Hepatocyte (in vitro differentiated cells): ENCODE measurements at regions not wholly inside any gene's neighbourhood (a gene's known extent, or its start where the extent isn't known, plus 50 kb on each side); places are given as distances from the start of the nearest gene placed in this dataset.

ENCODE experiments used
- DNase-seq: peaks from one replicate; pipeline ENCODE4 v3.0.0-alpha.2; 2016; ENCODE audit warnings: low spot score
- H2AFZ ChIP-seq: fragments of 200-600 bp; sonication (generic); 2 replicates; pipeline ENCODE4 v1.6.0; 2016; ENCODE audit warnings: antibody characterized with exemption, mild to moderate bottlenecking
- H3K27ac ChIP-seq: fragments of 200-600 bp; sonication (generic); 2 replicates; pipeline ENCODE4 v1.5.1; 2016; ENCODE audit warnings: mild to moderate bottlenecking
- H3K27me3 ChIP-seq: fragments of 200-600 bp; sonication (generic); 2 replicates; pipeline ENCODE4 v1.6.1; 2016
- H3K36me3 ChIP-seq: fragments of 200-600 bp; sonication (generic); replicated peaks from 2 replicates; pipeline ENCODE4 v1.5.1; 2016; ENCODE audit warnings: low read depth; ENCODE audit not compliant: insufficient read depth
- H3K4me1 ChIP-seq: fragments of 200-600 bp; sonication (generic); 2 replicates; pipeline ENCODE4 v1.5.1; 2016; ENCODE audit warnings: mild to moderate bottlenecking, moderate library complexity; ENCODE audit not compliant: insufficient read depth
- H3K4me2 ChIP-seq: fragments of 200-600 bp; sonication (generic); 2 replicates; pipeline ENCODE4 v1.6.0; 2016
- H3K4me3 ChIP-seq: fragments of 200-600 bp; sonication (generic); 2 replicates; pipeline ENCODE4 v1.5.1; 2016; ENCODE audit warnings: mild to moderate bottlenecking
- H3K79me2 ChIP-seq: fragments of 200-600 bp; sonication (generic); 2 replicates; pipeline ENCODE4 v1.6.0; 2017; ENCODE audit warnings: mild to moderate bottlenecking
- H3K9me2 ChIP-seq: fragments of 200-600 bp; sonication (generic); replicated peaks from 2 replicates; pipeline ENCODE4 v1.6.0; 2017; ENCODE audit warnings: mild to moderate bottlenecking; ENCODE audit not compliant: insufficient read depth
- H3K9me3 ChIP-seq: fragments of 200-600 bp; sonication (generic); 2 replicates; pipeline ENCODE4 v1.5.1; 2016; ENCODE audit warnings: low read depth, mild to moderate bottlenecking
- H4K20me1 ChIP-seq: fragments of 200-600 bp; sonication (generic); 2 replicates; pipeline ENCODE4 v1.6.0; 2016; ENCODE audit warnings: mild to moderate bottlenecking; ENCODE audit not compliant: insufficient read depth, poor library complexity, severe bottlenecking
- EZH2 ChIP-seq: fragments of 200-600 bp; sonication (generic); IDR thresholded peaks from 2 replicates; pipeline ENCODE4 v1.6.1; 2016; ENCODE audit warnings: antibody characterized with exemption, mild to moderate bottlenecking, borderline replicate concordance
- EZH2phosphoT487 ChIP-seq: fragments of 200-600 bp; sonication (generic); IDR thresholded peaks from one replicate; pipeline ENCODE4 v1.6.1; 2018; ENCODE audit warnings: antibody characterized with exemption, mild to moderate bottlenecking, low read depth, moderate library complexity; ENCODE audit not compliant: unreplicated experiment, severe bottlenecking
- WGBS: methylation state at CpG from one replicate; pipeline ENCODE4 v1.1.6; 2016; ENCODE audit warnings: low lambda C conversion rate; ENCODE audit errors: missing lambda C conversion rate; 5-methylcytosine and 5-hydroxymethylcytosine counted together
- TF ChIP-seq, protein P1 (sequence below): fragments of 200-600 bp; sonication (generic); IDR thresholded peaks from 2 replicates; pipeline ENCODE4 v1.5.1; 2016; ENCODE audit warnings: antibody characterized with exemption, mild to moderate bottlenecking; ENCODE audit not compliant: poor library complexity

DNA sequence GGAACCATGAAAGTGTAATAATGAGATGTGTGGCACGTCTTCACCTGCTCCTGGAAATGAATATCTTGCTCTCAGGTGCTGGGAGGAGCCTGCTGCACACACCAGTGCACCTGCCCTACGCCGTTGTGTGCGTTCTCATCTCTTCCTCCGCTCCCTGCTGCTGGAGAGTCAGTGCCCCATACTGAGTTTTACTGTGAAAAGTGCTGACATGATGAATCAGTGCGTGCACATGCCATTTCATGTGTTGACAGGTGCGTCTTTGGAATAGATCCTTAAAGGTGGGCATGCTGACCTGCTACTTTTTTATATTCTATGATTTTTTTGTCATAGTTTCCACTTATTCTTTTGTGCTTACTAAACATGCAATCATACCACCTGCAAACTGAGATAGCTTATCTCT lies 1015.8 kb downstream of the BRD1 start:
- H3K4me3 ChIP-seq: no peak overlapping the region

GRCh38 chr22:48808038-48808960 lies 1019.4 kb downstream of the BRD1 start:
- TF ChIP-seq, protein P1, sequence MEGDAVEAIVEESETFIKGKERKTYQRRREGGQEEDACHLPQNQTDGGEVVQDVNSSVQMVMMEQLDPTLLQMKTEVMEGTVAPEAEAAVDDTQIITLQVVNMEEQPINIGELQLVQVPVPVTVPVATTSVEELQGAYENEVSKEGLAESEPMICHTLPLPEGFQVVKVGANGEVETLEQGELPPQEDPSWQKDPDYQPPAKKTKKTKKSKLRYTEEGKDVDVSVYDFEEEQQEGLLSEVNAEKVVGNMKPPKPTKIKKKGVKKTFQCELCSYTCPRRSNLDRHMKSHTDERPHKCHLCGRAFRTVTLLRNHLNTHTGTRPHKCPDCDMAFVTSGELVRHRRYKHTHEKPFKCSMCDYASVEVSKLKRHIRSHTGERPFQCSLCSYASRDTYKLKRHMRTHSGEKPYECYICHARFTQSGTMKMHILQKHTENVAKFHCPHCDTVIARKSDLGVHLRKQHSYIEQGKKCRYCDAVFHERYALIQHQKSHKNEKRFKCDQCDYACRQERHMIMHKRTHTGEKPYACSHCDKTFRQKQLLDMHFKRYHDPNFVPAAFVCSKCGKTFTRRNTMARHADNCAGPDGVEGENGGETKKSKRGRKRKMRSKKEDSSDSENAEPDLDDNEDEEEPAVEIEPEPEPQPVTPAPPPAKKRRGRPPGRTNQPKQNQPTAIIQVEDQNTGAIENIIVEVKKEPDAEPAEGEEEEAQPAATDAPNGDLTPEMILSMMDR: no peak
- TF ChIP-seq EZH2 (no peak), EZH2phosphoT487 (no peak)
- H3K79me2 ChIP-seq: no peaks in the 10 kb centered on the region
- no peaks in the 10 kb centered on the region for H4K20me1 ChIP-seq
- 91% methylated on average over 7 of the region's 7 CpGs for WGBS
- no peak overlapping the region for H3K27ac ChIP-seq
- no peaks in the 10 kb centered on the region for H3K9me2 ChIP-seq
- no peaks in the 10 kb centered on the region for H3K9me3 ChIP-seq
- H3K4me3 ChIP-seq: no peak overlapping the region
- DNase-seq: no peak
- H3K4me1 ChIP-seq: no peaks in the 10 kb centered on the region
- H3K4me2 ChIP-seq: no peak overlapping the region
- no peak overlapping the region for H2AFZ ChIP-seq
- no peaks in the 10 kb centered on the region for H3K27me3 ChIP-seq
- no peaks in the 10 kb centered on the region for H3K36me3 ChIP-seq

More for the DNA sequence above, 1015.8 kb downstream of the BRD1 start:
- no peaks in the 10 kb centered on the region for H3K9me2 ChIP-seq
- H3K36me3 ChIP-seq: no peaks in the 10 kb centered on the region
- WGBS: 83% methylated on average over 7 of the region's 7 CpGs
- H2AFZ ChIP-seq: no peak overlapping the region
- no peak overlapping the region for H3K4me2 ChIP-seq
- no peaks in the 10 kb centered on the region for H3K79me2 ChIP-seq
- TF ChIP-seq, protein P1: no peak
- no peak for TF ChIP-seq EZH2
- TF ChIP-seq EZH2phosphoT487: no peak
- H3K4me1 ChIP-seq: no peaks in the 10 kb centered on the region
- no peaks in the 10 kb centered on the region for H3K27me3 ChIP-seq
- no peaks in the 10 kb centered on the region for H4K20me1 ChIP-seq
- H3K27ac ChIP-seq: no peak overlapping the region
- no peak for DNase-seq
- no peaks in the 10 kb centered on the region for H3K9me3 ChIP-seq

GRCh38 chr22:48807155-48807554 lies 1020.5 kb downstream of the BRD1 start:
- H4K20me1 ChIP-seq: no peaks in the 10 kb centered on the region
- no peak overlapping the region for H2AFZ ChIP-seq
- 85% methylated on average over 17 of the region's 17 CpGs for WGBS
- no peaks in the 10 kb centered on the region for H3K79me2 ChIP-seq
- H3K9me2 ChIP-seq: no peaks in the 10 kb centered on the region
- no peaks in the 10 kb centered on the region for H3K36me3 ChIP-seq
- no peak overlapping the region for H3K4me2 ChIP-seq
- no peak overlapping the region for H3K4me3 ChIP-seq
- H3K27me3 ChIP-seq: no peaks in the 10 kb centered on the region
- no peak for TF ChIP-seq EZH2phosphoT487
- H3K9me3 ChIP-seq: no peaks in the 10 kb centered on the region
- H3K4me1 ChIP-seq: no peaks in the 10 kb centered on the region
- no peak for DNase-seq
- no peak overlapping the region for H3K27ac ChIP-seq

- Histone ChIP-seq H3K79me2 (no peaks in the 10 kb centered on the region), H4K20me1 (no peaks in the 10 kb centered on the region), H2AFZ (no peak overlapping the region), H3K9me3 (no peaks in the 10 kb centered on the region), H3K4me3 (no peak overlapping the region), H3K27ac (no peak overlapping the region), H3K36me3 (no peaks in the 10 kb centered on the region), H3K9me2 (no peaks in the 10 kb centered on the region), H3K4me1 (no peaks in the 10 kb centered on the region), H3K4me2 (no peak overlapping the region), H3K27me3 (no peaks in the 10 kb centered on the region)
- WGBS: 83% methylated on average over 16 of the region's 16 CpGs
- no peak for DNase-seq
- TF ChIP-seq EZH2 (no peak), EZH2phosphoT487 (no peak)
- TF ChIP-seq, protein P1: no peak
These were observed 1021.4 kb downstream of the BRD1 start for GRCh38 chr22:48806227-48806781.
